GM23338 (cell line): ENCODE measurements at regions not wholly inside any gene's neighbourhood (a gene's known extent, or its start where the extent isn't known, plus 50 kb on each side); places are given as distances from the start of the nearest gene placed in this dataset.

ENCODE experiments used
- ATAC-seq: fragments of 200-7000 bp; cut with Tn5 transposase; 3 replicates; pipeline ENCODE4 v1.9.1; 2020
- DNase-seq: peaks from one replicate; pipeline ENCODE4 v3.0.0-alpha.2; 2015; ENCODE audit warnings: low spot score
- H2AFZ ChIP-seq: fragments of 200-600 bp; sonication (generic); 2 replicates; pipeline ENCODE4 v1.8.0; 2016; ENCODE audit warnings: antibody characterized with exemption, mild to moderate bottlenecking, moderate library complexity
- H3F3A ChIP-seq: fragments of 200-600 bp; sonication (generic); replicated peaks from 2 replicates; pipeline ENCODE4 v1.8.0; 2017; ENCODE audit warnings: antibody characterized with exemption, mixed run types, low read depth
- H3K27ac ChIP-seq: fragments of 200-600 bp; sonication (generic); 2 replicates; pipeline ENCODE4 v1.6.1; 2016; ENCODE audit warnings: low read depth
- H3K27me3 ChIP-seq: fragments of 200-600 bp; sonication (generic); 2 replicates; pipeline ENCODE4 v1.8.0; 2016; ENCODE audit warnings: mild to moderate bottlenecking, mixed run types, moderate library complexity; ENCODE audit not compliant: insufficient read depth
- H3K36me3 ChIP-seq: fragments of 200-600 bp; sonication (generic); 2 replicates; pipeline ENCODE4 v1.8.0; 2016; ENCODE audit warnings: mild to moderate bottlenecking; ENCODE audit not compliant: insufficient read depth
- H3K4me1 ChIP-seq: fragments of 200-600 bp; sonication (generic); 2 replicates; pipeline ENCODE4 v1.8.0; 2016; ENCODE audit warnings: mild to moderate bottlenecking, moderate library complexity; ENCODE audit not compliant: insufficient read depth
- H3K4me2 ChIP-seq: fragments of 200-600 bp; sonication (generic); 2 replicates; pipeline ENCODE4 v1.7.1; 2017; ENCODE audit warnings: mixed run types
- H3K4me3 ChIP-seq: fragments of 200-600 bp; sonication (generic); 2 replicates; pipeline ENCODE4 v1.6.1; 2016; ENCODE audit warnings: mixed run types
- H3K79me2 ChIP-seq: fragments of 200-600 bp; sonication (generic); replicated peaks from 2 replicates; pipeline ENCODE4 v1.8.0; 2017; ENCODE audit warnings: mild to moderate bottlenecking; ENCODE audit not compliant: insufficient read depth
- H3K9me2 ChIP-seq: fragments of 200-600 bp; sonication (generic); 2 replicates; pipeline ENCODE4 v1.8.0; 2017; ENCODE audit not compliant: insufficient read depth
- H4K20me1 ChIP-seq: fragments of 200-600 bp; sonication (generic); replicated peaks from 2 replicates; pipeline ENCODE4 v1.8.0; 2017; ENCODE audit warnings: mild to moderate bottlenecking; ENCODE audit not compliant: insufficient read depth
- H3K27ac Mint-ChIP-seq: 2 replicates; pipeline ENCODE4 v1.8.0; 2020; ENCODE audit warnings: inconsistent platforms, mild to moderate bottlenecking, moderate library complexity, mixed read lengths
- H3K27me3 Mint-ChIP-seq: 3 replicates; pipeline ENCODE4 v1.8.0; 2022; ENCODE audit warnings: low read depth, mild to moderate bottlenecking, moderate library complexity, mixed read lengths, inconsistent platforms; ENCODE audit not compliant: insufficient read depth, poor library complexity
- H3K36me3 Mint-ChIP-seq: 3 replicates; pipeline ENCODE4 v1.8.0; 2021; ENCODE audit warnings: low read depth, mild to moderate bottlenecking, inconsistent platforms, moderate library complexity, mixed read lengths
- H3K4me1 Mint-ChIP-seq: 3 replicates; pipeline ENCODE4 v1.8.0; 2020; ENCODE audit warnings: mild to moderate bottlenecking, inconsistent platforms, mixed read lengths
- H3K4me3 Mint-ChIP-seq: 3 replicates; pipeline ENCODE4 v1.8.0; 2021; ENCODE audit warnings: moderate library complexity, mild to moderate bottlenecking, inconsistent platforms, mixed read lengths
- H3K9me3 Mint-ChIP-seq: 3 replicates; pipeline ENCODE4 v1.8.0; 2020; ENCODE audit warnings: moderate library complexity, mild to moderate bottlenecking, inconsistent platforms, mixed read lengths
- CREB1 ChIP-seq: fragments of 250-450 bp; sonication (Bioruptor Pico); IDR thresholded peaks from 2 replicates; pipeline ENCODE4 v1.5.0; 2020; ENCODE audit warnings: low read depth, mild to moderate bottlenecking, moderate library complexity
- CTCF ChIP-seq, 2 experiments: fragments of 200-600 bp in 1 of 2; sonication (generic) in 1 of 2; conservative IDR thresholded peaks; 2 replicates each; pipeline versions ENCODE4 v1.5.1 to v1.6.1; 2016 to 2017; ENCODE audit warnings: antibody characterized with exemption in 2 of 2, low read depth in 2 of 2, mild to moderate bottlenecking in 2 of 2, moderate library complexity in 1 of 2
- ETS1 ChIP-seq: IDR thresholded peaks from 2 replicates; pipeline ENCODE4 v1.6.1; 2016; ENCODE audit warnings: antibody characterized with exemption
- EZH2 ChIP-seq: fragments of 200-600 bp; sonication (generic); IDR thresholded peaks from one replicate; pipeline ENCODE4 v1.8.0; 2017; ENCODE audit warnings: antibody characterized with exemption, mild to moderate bottlenecking, low read depth; ENCODE audit not compliant: unreplicated experiment
- EZH2phosphoT487 ChIP-seq: fragments of 200-600 bp; sonication (generic); IDR thresholded peaks from one replicate; pipeline ENCODE4 v1.8.1; 2018; ENCODE audit warnings: antibody characterized with exemption; ENCODE audit not compliant: unreplicated experiment
- JUNB ChIP-seq: IDR thresholded peaks from one replicate; pipeline ENCODE4 v1.6.1; 2016; ENCODE audit warnings: antibody characterized with exemption; ENCODE audit not compliant: unreplicated experiment
- STAT1 ChIP-seq: IDR thresholded peaks from one replicate; pipeline ENCODE4 v1.6.1; 2016; ENCODE audit warnings: antibody characterized with exemption; ENCODE audit not compliant: unreplicated experiment
- ZNF114 ChIP-seq: fragments of 250-450 bp; sonication (Bioruptor Pico); IDR thresholded peaks from 2 replicates; pipeline ENCODE4 v1.5.0; 2020; ENCODE audit warnings: mild to moderate bottlenecking, moderate library complexity
- ZNF462 ChIP-seq: fragments of 250-450 bp; sonication (Bioruptor Pico); IDR thresholded peaks from 2 replicates; pipeline ENCODE4 v1.5.0; 2020; ENCODE audit warnings: mild to moderate bottlenecking, moderate library complexity

- TF ChIP-seq ZNF462 (CRISPR knock-in tag) (no peak), EZH2phosphoT487 (no peak)
These were observed 134.8 kb upstream of the DPT start (continued) for GRCh38 chr1:168863772-168864171.

GRCh38 chr1:168864266-168864665 is 135.3 kb upstream of the DPT start:
- Mint-ChIP-seq H3K36me3 (no peaks in the 10 kb centered on the region), H3K27me3 (no peaks in the 10 kb centered on the region), H3K4me3 (no peak overlapping the region), H3K9me3 (no peaks in the 10 kb centered on the region), H3K27ac (no peak overlapping the region), H3K4me1 (peaks cover 6% of the 10 kb centered on the region; the same call in 2 of the 3 replicates)
- no peaks in the 10 kb centered on the region for H3K4me1 ChIP-seq
- no peak overlapping the region for H2AFZ ChIP-seq
- TF ChIP-seq ETS1 = no peak
- TF ChIP-seq CREB1 = no peak
- TF ChIP-seq EZH2phosphoT487 = no peak
- no peak for TF ChIP-seq ZNF114 (CRISPR knock-in tag)
- TF ChIP-seq JUNB = no peak
- TF ChIP-seq STAT1 = no peak
- TF ChIP-seq EZH2 = no peak
- no peak for TF ChIP-seq CTCF (conservative IDR thresholded peaks at IDR 0.05; ENCODE audit: low read depth in 2 of 2)
- H3K36me3 ChIP-seq = no peaks in the 10 kb centered on the region
- DNase-seq (no peak), ATAC-seq (no peak)
- H3K27me3 ChIP-seq = no peaks in the 10 kb centered on the region
- no peak overlapping the region for H3K4me3 ChIP-seq
- H3K79me2 ChIP-seq = no peaks in the 10 kb centered on the region
- no peak overlapping the region for H3K27ac ChIP-seq
- no peaks in the 10 kb centered on the region for H3F3A ChIP-seq
- H3K4me2 ChIP-seq = no peak overlapping the region
- no peaks in the 10 kb centered on the region for H4K20me1 ChIP-seq
- H3K9me2 ChIP-seq = peaks cover 2% of the 10 kb centered on the region; the same call in 1 of the 2 replicates
